Esophagus squamous epithelium (tissue), 4 donors: ENCODE measurements at regions not wholly inside any gene's neighbourhood (a gene's known extent, or its start where the extent isn't known, plus 50 kb on each side); places are given as distances from the start of the nearest gene placed in this dataset.

ENCODE experiments used
- CTCF ChIP-seq, 6 experiments: fragments of 450-650 bp in 4 of 6; fragments of 200-600 bp in 2 of 6; sonication (generic) in 2 of 6; IDR thresholded peaks; one replicate each; pipeline ENCODE4 v1.5.1; 2016 to 2019; ENCODE audit warnings: antibody characterized with exemption in 6 of 6, mild to moderate bottlenecking in 4 of 6, moderate library complexity in 4 of 6
- POLR2A ChIP-seq, 4 donors: fragments of 450-650 bp; IDR thresholded peaks; one replicate each; pipeline ENCODE4 v1.6.1; 2017; ENCODE audit warnings: antibody characterized with exemption in 4 of 4, mild to moderate bottlenecking in 4 of 4, moderate library complexity in 3 of 4

GRCh38 chr10:52477305-52477704 lies 163.2 kb downstream of the DKK1 start:
- TF ChIP-seq POLR2A (IDR thresholded peaks at IDR 0.05) (no peak), CTCF (IDR thresholded peaks at IDR 0.05) (no peak)
